HG03025 (cell line): ENCODE measurements at regions not wholly inside any gene's neighbourhood (a gene's known extent, or its start where the extent isn't known, plus 50 kb on each side); places are given as distances from the start of the nearest gene placed in this dataset.

ENCODE experiments used
- ATAC-seq: cut with Tn5 transposase; IDR thresholded peaks from one replicate; pipeline ENCODE4 v1.9.1; 2021; ENCODE audit warnings: mild to moderate bottlenecking, moderate library complexity; ENCODE audit not compliant: unreplicated experiment, low FRiP score

DNA sequence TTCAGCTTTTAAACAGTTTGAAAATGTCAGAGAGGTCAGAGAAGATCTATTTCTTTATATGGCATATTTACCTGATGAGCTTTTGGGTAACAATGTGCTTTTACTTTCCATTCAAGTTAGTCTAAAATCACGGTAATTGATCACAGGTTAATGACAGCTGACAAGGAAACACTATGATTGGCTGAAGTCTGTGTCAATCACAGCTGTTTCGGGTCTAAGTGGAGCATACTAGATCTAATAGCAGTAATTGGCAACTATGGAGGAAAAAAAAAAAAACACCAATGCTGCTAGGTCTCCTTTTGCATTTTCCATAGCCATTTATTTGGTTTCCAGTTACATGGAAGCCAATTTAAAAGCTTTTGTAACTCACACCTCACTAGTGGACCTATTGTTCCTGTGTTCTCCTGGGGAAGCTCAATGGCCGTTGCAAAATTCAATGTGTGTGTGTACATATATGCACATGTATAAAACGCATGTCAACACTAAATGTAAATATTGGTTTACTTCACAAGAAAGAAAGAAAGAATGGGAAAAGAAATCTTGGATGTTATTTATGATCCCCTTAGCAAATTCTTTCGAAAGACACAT, 568.3 kb upstream of the ZFHX3 start:
- no peak for ATAC-seq

DNA sequence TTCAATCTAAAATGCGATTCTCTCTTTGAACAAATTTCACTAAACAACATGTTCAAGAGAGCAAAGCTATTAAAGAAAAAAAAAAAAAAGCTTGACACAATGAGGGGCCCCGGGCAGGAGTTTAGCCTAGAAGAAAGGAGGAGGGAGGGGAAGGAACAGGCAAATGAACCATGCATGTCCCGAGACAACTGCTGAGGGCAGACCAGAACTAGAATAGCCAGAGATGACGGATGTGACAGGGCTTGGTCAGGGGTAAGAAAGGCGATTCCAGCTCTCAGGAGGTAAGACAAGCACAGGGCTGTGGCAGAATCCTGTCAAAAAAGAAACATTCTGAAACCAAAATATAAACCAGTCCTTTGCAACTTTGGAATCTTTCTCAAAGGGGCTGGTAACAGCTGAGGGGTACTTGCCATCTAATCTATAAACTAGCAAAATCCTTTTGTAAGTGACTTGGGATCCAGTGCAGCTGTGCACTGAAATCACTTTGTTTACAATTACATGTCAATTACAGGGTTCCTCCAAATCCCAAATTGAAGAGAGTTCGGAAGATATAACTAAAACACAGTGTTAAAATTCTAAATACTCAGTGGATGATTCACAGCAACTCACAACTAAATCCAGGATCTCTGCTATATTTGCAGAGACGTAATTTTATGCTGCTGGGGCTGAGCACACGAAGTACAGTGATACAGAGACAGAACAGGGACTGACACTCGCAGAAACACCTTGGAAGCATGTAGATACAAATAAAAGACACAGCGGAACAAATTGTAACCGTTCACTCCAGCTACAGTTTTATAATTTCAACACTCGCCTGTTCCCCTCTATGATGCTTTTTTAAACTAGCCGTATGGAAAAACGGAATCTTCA, 567.4 kb upstream of the ZFHX3 start:
- no peak for ATAC-seq

DNA sequence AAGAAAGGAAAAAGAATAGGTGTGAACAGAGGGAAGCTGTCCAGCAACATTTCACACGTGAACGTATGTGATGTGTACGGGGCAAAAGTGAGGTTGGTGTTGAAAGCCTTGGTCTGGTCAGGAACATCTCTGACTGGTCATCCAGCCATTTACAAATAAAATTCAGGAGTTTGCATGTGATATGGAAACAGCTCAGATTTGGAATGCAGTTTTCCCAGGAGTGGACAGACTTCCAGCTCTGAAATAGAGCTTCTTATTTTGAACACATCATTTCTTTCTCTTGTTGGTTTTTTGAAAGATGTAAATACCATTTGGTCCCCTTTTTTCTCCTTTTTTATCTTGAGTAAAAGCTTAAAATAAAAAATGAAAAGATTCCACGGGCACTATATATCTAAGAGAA, 566.2 kb upstream of the ZFHX3 start:
- no peak for ATAC-seq

DNA sequence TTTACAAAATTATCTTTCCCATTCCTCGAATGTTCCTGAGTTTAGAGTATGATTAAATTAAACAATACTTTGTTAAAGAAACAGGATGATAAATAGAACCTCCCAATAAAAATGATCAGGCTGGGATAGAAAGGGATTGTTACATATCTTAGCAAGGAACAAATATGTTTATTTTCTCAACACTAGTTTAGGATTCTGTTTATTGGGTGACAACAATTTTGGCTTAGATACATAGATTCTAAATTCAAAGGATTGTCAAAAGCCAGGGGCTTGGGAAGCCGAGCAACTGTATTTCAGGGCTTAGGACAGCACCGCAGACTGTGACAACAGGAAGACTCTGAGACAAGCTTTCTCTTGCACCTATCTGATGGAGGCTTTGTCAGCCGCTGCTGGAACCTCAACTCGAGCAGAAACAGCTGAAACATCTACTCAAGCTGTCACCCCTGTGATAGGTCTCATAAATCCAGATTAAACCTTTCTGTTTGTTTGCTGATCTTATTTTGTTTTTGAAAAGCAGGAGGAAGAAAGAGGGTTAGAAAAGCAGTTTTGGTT, 562.8 kb upstream of the ZFHX3 start:
- ATAC-seq = no peak

DNA sequence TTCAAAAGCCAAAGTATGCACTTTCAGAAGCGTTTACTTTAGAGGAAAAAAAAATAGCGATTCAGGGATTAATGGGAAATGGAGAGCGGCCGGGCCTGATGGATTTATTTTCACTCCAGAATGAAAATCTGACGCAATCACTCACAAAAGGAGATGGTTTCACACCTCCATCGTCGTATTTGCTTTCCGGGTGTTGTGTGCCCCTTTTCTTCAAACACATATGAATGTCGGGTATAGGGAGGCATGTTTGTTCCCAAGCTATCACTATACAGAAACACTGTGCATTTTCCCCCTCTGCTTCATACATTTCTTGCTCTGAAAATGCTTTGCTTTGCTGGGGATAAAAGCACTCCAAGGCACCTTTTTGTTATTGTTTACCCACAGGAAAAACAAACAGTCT, 562.2 kb upstream of the ZFHX3 start:
- ATAC-seq = no peak

DNA sequence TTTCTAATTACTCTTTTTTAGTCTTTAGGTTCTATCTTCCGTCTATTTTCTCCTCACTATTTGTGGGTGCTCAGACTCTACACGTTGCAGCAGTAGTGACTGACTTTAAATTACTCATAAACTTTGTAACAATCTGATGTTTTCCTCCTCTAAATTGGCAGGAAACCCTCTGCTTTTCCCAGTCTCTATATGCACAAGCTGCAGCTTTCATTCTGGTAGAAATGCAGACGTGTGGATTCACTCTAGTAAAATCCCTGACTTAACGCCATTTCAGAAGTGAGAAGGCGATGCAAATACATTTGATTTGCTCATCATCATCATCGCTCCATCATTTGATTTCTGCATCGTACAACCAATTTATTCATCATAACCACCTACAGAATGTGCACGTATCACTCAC, 561.0 kb upstream of the ZFHX3 start:
- ATAC-seq = no peak

DNA sequence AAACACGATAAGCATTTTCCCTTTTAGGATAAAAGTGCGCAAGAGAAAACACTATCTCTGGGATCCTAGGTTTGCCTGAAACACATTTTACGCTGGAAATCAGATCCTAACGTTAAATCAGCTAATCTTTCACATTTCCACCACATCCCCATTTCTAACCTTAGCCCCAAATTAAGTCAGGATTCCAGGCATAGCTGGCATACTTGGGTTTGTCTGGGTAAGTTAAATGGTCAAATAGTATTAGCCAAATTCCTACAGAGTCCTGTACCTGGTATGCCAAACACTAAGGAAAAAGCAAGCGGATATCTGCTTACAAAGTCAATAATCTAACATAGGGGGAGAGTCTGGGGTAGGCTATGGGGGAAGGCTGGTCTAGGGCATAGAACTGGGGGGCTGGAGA, 557.4 kb upstream of the ZFHX3 start:
- no peak for ATAC-seq

DNA sequence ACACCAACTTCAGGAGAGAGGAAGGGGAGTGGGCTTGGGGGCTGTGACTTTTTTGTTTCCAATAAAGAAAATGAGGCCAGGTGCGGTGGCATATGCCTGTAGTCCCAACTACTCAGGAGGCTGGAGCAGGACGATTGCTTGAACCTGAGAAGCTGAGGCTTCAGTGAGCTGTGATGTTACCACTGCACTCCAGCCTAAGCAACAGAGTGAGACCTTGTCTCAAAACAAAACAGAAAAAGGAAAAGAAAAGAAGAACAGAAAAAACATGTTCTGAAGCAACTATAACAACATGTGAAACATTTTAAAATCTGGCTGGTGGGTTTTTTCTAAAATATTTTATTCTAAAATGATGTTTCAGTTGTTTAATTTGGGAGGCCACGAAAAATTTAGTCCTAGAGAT, 554.0 kb upstream of the ZFHX3 start:
- peak; percentile 67 for ATAC-seq

DNA sequence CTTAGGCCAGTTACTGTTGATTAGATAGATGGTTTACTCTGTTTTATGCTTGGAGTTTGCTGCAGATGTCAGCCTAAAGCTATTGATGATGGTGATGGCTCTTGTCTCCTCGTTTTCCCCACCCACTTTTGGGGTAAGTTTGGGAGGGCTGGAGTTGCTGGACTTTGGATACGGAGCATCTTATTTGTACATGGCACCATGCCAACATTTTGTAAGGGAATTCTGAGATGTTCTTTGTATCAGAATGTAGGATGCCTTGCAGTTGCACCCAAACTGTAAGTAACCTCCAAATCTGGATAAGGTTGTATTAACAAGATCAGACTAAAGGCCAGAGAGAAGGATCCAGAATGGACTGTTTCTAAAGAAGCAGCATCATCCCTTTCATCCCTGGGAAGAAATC, 551.9 kb upstream of the ZFHX3 start:
- no peak for ATAC-seq

DNA sequence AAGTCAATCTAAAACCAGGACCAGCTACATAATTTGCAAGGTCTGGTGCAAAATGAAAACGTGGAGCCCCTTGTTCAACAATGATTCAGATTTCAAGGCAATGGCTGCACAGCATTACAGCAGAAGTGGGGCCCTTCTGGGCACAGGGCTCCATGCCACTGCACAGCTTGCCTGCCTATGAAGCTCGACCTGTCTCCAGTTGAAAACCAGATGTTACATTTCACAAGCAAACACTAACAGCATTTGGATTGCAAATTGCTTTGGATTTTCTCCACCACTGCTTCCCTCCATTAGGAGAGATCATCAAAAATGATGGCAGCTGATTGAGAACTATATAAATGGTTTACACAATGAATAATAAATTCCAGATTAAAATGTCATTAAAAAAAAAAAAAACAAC, 551.4 kb upstream of the ZFHX3 start:
- ATAC-seq = no peak

DNA sequence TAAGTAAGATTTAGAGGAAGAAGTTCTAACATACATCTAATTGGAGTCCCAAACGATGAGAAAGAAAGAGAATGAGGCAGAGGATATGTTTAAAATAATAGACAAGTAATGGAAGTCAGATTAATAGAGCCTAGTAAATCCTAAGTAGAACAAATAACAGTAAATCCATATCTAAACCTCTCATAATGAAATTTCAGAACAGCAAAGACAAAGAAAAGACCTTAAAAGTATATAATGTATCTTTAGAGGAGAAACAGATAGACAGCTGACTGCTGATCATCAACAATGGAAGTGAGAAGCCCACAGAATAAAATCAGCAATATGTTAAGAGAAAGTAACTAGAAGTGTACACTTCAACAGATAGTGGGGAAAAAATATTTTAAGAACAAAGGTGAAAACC, 536.2 kb upstream of the ZFHX3 start:
- no peak for ATAC-seq

DNA sequence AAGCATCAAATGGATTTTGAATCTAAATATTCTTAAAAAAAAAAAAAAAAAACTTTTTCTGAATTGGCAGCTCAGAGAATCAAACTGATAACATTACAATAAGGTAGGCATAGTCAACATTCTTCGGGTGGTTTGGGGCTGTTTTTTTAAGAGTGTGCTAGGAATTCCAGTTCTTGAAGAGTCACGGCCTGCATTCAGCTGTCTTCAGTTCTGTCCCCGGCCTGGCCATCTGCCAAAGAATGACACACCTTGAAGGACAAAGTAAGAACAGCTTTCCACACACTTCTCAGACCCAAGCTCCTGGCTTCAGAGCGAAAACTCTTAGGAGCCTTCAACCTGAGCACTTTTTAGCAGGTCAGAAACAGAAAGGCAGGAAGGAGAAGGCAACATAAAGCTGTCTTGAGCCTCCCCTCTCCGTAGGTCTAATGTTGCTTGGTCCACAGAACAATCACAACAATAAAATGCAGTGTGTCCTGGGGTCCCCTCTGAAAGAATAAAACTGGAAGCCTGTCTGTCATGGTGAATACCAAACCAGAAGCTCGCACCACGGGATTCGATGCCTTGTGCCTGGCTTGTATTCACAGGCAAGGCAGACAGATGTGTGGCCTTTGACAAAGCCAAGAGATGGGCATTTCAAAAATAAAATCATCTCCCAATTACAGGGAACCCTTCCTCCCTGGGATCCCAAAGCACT, 524.4 kb upstream of the ZFHX3 start:
- no peak for ATAC-seq

DNA sequence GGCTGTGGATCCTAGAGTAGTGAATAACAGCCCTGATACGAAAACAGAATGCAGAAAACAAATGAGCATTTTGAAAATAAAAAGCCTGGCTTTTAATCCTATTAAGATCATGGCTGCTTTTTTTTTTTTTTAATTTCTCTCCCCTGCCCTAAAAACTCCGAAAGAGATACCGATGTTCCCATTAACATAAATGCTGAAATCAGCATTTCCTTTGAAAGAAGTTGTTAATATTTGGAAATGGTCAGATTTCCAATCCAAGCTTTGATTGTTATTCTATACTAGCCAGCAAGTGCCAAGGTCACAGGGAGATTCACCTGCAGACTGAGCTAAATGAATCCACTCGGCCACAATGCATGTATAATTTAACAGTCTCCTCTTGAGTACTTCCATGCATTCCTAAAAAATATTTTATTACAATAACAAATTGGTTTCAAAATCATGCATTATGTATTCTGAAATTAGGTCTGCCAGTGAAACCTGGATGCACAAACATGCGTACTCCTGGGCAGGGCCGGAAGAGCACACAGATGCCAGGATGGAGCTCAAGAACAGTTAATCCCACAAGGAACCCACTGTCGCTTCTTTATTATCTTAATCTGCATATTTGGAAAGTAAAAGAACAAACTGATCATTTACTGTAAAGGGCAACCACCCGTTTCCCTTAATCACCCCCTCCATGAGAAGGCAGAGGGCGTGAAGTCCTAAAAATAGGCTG, 521.5 kb upstream of the ZFHX3 start:
- no peak for ATAC-seq

DNA sequence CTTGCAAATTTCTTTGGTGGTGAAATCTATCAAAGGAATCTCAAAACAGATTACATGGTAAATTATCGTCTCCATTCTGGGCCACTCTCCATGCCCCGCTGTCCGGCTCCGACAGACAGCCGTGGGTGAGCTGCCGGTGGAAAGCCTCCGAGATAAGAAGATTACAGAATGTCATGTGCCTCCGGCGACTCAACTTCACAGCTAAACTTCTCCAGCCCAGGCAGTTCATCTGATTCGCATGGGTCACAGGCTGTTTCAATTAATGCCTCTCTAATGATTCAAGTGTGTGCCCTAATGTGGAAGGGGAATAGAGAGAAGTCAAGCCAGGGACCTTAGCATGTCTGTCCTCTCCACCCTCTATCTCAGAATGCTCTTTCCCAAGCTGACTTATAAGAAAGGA, 520.8 kb upstream of the ZFHX3 start:
- no peak for ATAC-seq

DNA sequence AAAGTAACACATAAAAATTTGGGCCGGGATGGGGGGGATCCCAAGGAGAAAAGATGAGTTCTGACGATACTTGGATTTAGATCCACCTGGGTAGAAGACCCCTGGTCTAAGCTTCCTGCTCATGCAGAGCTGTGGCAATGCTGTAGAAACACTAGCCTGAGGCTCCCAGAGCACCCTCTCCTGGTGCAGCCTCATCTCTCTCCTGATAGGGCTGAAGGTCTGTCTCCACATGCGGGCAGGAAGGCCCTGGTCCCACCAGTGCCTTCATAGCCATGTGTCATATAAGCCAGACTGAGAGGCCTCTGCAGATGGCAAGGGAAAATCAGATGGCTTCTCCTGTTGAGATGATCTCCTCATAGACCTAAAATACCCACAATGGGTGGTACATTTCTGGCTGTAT, 518.0 kb upstream of the ZFHX3 start:
- no peak for ATAC-seq

DNA sequence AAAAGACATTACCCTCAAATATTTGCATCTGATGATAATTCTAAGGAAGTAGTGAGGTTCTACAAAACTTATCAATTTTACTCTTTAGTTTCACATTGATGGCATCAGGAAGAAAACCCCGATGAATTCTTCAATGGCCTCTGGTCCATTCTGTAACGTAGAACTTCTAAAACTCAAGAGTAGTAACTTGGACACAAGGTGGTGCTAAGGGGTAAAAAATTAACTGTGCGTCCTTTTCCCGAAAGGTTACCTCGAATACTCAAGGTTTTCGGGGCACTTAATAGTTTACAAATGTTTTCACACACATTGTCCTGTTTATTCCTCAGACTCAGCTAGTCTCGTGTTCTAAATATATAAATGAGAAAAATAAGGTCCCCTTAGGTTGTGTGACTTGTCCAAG, 517.3 kb upstream of the ZFHX3 start:
- no peak for ATAC-seq

DNA sequence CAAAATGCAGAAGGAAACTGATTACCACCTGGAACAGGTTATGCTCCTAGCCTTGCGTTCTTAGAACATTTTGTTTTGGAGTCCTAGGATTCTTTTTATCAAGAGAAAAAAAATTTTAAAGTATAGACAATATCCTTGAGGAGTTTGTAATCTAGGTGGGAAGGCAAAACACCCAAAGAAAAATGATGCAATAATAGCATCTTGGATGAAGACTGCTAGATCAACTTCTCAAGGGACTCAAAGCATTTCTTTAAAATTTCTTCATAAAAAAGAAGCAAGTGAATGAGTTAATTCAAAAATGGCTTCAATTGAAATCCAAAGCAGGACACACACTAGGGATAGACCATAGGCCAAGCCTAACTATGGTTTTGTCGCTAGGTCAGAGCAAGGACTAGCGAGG, 515.8 kb upstream of the ZFHX3 start:
- ATAC-seq = no peak

DNA sequence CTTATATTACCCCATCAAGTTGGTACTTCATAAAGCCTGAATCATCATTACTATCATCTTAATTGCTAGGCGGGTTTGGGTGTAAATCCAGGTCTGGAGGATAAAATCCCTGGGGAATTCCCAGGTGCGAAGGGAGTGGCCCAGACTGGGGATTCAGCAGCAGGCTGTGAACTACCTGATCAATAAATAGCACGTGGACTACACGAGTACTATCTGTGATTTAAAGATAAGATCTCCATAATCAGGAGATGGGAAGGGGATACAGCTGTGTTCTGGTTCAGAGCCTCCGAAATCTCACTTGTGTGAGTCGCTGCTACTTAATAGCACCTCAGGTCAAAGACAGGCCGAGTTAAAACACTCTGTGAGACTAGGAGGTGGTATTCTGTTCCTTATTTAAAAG, 512.6 kb upstream of the ZFHX3 start:
- ATAC-seq = no peak

DNA sequence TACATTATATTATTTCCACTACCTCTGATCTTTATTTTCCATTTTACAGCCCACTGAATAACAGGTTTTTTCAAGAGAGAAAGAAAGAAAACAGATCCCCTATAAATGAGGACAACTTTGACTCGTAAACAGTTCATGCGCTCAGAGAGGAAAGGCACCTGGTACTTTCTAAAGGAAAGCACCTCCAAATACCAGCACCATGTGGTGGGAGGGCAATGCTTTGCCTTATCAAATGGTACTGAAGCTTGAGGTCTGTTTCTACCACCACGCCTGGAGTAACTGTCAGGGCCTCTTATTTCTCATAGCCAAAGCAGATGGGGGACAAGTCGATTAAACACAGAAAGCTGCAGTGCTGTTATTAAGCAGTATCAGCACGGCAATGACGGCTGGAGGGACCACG, 510.3 kb upstream of the ZFHX3 start:
- no peak for ATAC-seq

DNA sequence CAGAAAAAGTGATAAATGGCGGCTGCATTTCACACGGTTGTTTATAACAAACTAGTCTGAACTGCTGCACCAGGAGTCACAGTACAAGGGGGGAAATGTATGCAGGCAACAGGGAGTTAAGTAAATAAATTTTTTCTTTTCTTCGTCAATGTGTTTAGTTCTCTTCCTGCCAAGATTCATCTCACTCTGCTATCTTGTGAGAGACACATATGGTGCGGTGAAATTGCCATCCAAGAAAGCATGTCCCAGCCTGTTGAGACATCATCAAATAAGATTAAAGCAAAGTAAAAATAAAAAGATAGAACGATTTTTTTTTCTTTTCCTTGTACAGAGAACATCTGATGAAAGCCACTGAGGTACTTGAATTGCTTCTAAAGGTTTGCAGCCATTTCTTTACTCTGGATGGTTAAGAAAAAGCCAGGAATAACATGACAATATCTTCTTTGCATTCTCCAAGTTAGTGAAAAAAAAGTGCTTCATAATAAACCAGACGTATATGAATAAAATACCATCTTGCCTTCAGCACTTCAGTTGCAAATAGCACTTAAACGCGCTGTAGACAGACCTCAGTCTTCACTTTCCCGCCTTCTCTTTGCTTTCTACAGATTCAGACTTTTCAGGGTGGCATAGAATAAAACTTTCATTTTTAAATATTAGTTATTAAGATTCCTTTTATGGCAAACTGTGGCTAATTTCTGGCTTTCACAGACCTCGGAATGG, 506.2 kb upstream of the ZFHX3 start:
- ATAC-seq = no peak
